Kidney (tissue), 13 donors: ENCODE measurements at regions not wholly inside any gene's neighbourhood (a gene's known extent, or its start where the extent isn't known, plus 50 kb on each side); places are given as distances from the start of the nearest gene placed in this dataset.

ENCODE experiments used
- DNase-seq, 5 donors: peaks; one replicate each; pipeline ENCODE4 v3.0.0-alpha.2; 2013 to 2020
- FAIRE-seq: peaks from 2 replicates; lab custom pipeline; 2012; peaks lifted over from hg19 to GRCh38; lab: Jason Lieb, UNC
- H3K27ac ChIP-seq, 2 donors: one replicate each; pipeline ENCODE4 v1.7.0; 2013; ENCODE audit warnings: low read depth in 2 of 2, low read length in 2 of 2, inconsistent platforms in 1 of 2
- H3K27me3 ChIP-seq: one replicate; pipeline ENCODE4 v1.7.1; 2013; ENCODE audit warnings: low read length, inconsistent platforms; ENCODE audit not compliant: control insufficient read depth, insufficient read depth
- H3K36me3 ChIP-seq, 3 donors: one replicate each; pipeline versions ENCODE4 v1.7.0 to v1.7.1; 2013; ENCODE audit warnings: low read length in 3 of 3, control low read depth in 1 of 3, inconsistent platforms in 1 of 3; ENCODE audit not compliant: insufficient read depth in 3 of 3, control insufficient read depth in 2 of 3
- H3K4me1 ChIP-seq, 3 donors: one replicate each; pipeline versions ENCODE4 v1.7.0 to v1.7.1; 2013; ENCODE audit warnings: low read length in 3 of 3, inconsistent platforms in 1 of 3, low read depth in 1 of 3; ENCODE audit not compliant: control insufficient read depth in 2 of 3, insufficient read depth in 2 of 3
- H3K4me3 ChIP-seq, 3 donors: one replicate each; pipeline versions ENCODE4 v1.7.0 to v1.8.1; 2013; ENCODE audit warnings: low read length in 3 of 3, control low read depth in 1 of 3, inconsistent platforms in 1 of 3
- H3K9ac ChIP-seq, 3 donors: one replicate each; pipeline versions ENCODE4 v1.7.0 to v1.7.1; 2013; ENCODE audit warnings: low read length in 3 of 3, control low read depth in 1 of 3, inconsistent platforms in 1 of 3
- H3K9me3 ChIP-seq, 3 donors: one replicate each; pipeline versions ENCODE4 v1.7.0 to v1.7.1; 2013; ENCODE audit warnings: low read length in 3 of 3, control low read depth in 1 of 3, inconsistent platforms in 1 of 3; ENCODE audit not compliant: control insufficient read depth in 2 of 3, insufficient read depth in 1 of 3
- CTCF ChIP-seq: IDR thresholded peaks from 3 replicates; pipeline ENCODE4 v1.5.1; 2012; ENCODE audit warnings: mild to moderate bottlenecking, moderate library complexity, borderline replicate concordance; ENCODE audit not compliant: insufficient read depth; ENCODE audit errors: extremely low read depth
- intact Hi-C: fragments of 100-400 bp; cut with DNase I; formaldehyde crosslinking; loops from one replicate; pipeline ENCODE4 v1.11.1; 2022
- donor health status: control.
- donor health status: control.
- donor health status: control.
- donor health status: control.
- donor health status: control.
- donor health status: DM: yes; HTN: yes; CAD: no.
- donor health status: Normal renal cell carcinoma (clear cell type).

- H3K27me3 ChIP-seq = no peaks in the 10 kb centered on the region
- H3K4me3 ChIP-seq = no peak overlapping the region
- H3K27ac ChIP-seq = no peak overlapping the region
- H3K9ac ChIP-seq = no peak overlapping the region
- no peaks in the 10 kb centered on the region for H3K9me3 ChIP-seq
- H3K4me1 ChIP-seq = no peaks in the 10 kb centered on the region
- no peak for TF ChIP-seq CTCF
- FAIRE-seq = no peak
- intact Hi-C loops = no loop called here
- no peaks in the 10 kb centered on the region for H3K36me3 ChIP-seq
- peak in 2 of 5 donors; percentile 1 to 13 for DNase-seq
These were observed 59.4 kb upstream of the FRMD1 start for GRCh38 chr6:168138436-168138835.

- Histone ChIP-seq H3K4me3 (no peak overlapping the region), H3K27ac (no peak overlapping the region), H3K36me3 (no peaks in the 10 kb centered on the region), H3K4me1 (peaks cover 0 to 3% (median 0%) of the 10 kb centered on the region in 3 donors), H3K9me3 (no peaks in the 10 kb centered on the region), H3K27me3 (no peaks in the 10 kb centered on the region), H3K9ac (no peak overlapping the region)
- DNase-seq = peak in 2 of 5 donors; percentile 4 to 19
- FAIRE-seq = no peak
- intact Hi-C loops = no loop called here
- no peak for TF ChIP-seq CTCF
These were observed 58.0 kb upstream of the FRMD1 start for GRCh38 chr6:168137024-168137423.

- H3K27ac ChIP-seq = no peak overlapping the region
- H3K4me1 ChIP-seq = peaks cover 0 to 3% (median 0%) of the 10 kb centered on the region in 3 donors
- FAIRE-seq = no peak
- no peak for DNase-seq
- H3K9ac ChIP-seq = no peak overlapping the region
- H3K4me3 ChIP-seq = no peak overlapping the region
- TF ChIP-seq CTCF = no peak
- no peaks in the 10 kb centered on the region for H3K9me3 ChIP-seq
- H3K27me3 ChIP-seq = no peaks in the 10 kb centered on the region
- H3K36me3 ChIP-seq = no peaks in the 10 kb centered on the region
- intact Hi-C loops = no loop called here
These were observed 57.6 kb upstream of the FRMD1 start for GRCh38 chr6:168136622-168137021.

- no peak overlapping the region for H3K9ac ChIP-seq
- TF ChIP-seq CTCF = no peak
These were observed 57.0 kb upstream of the FRMD1 start for GRCh38 chr6:168136001-168136400.

More at GRCh38 chr6:168136001-168136400, 57.0 kb upstream of the FRMD1 start:
- DNase-seq (peak in 3 of 5 donors; percentile 1 to 26 (median 9)), FAIRE-seq (no peak)
- Histone ChIP-seq H3K4me3 (no peak overlapping the region), H3K9me3 (no peaks in the 10 kb centered on the region), H3K4me1 (peaks cover 0 to 3% (median 0%) of the 10 kb centered on the region in 3 donors), H3K27me3 (no peaks in the 10 kb centered on the region), H3K36me3 (no peaks in the 10 kb centered on the region), H3K27ac (no peak overlapping the region)
- intact Hi-C loops = no loop called here
